ENCODE measurements at regions not wholly inside any gene's neighbourhood (a gene's known extent, or its start where the extent isn't known, plus 50 kb on each side); places are given as distances from the start of the nearest gene placed in this dataset.

DNA sequence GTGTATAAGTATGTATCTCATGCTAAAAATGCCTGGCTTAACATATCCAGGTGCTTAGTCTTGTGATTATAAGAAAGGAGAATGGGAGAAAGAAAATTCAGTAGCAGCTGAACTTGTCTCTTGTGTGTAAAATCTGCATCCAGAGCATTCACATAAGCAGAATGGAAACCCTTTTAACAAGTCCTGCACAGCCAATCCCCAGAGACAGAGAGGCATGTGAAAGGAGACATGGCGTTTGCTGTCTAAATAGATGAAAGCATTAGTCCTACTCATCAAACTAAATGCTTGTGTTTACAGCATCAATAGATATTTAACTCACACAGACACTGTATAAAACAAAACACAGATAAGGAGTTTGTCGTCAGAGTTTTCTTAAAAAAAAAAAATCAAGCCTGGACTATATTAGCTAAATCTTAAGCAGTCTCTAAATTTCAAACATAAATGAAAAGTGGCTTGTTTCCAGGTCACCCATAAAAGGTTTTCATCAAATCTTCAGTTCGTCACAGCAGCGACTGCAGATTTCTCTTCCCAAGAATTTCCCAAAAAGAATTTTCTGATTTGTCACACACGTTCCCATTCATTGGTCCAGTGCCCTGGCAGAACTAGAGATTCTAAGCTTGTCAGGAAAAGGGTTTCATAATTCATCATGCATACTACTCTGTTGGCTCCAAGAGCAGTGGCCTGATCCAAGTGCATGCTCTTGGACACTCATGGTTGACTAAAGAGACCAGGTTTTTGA is 249.2 kb downstream of the BTG1 start:
- TF ChIP-seq, protein P1, sequence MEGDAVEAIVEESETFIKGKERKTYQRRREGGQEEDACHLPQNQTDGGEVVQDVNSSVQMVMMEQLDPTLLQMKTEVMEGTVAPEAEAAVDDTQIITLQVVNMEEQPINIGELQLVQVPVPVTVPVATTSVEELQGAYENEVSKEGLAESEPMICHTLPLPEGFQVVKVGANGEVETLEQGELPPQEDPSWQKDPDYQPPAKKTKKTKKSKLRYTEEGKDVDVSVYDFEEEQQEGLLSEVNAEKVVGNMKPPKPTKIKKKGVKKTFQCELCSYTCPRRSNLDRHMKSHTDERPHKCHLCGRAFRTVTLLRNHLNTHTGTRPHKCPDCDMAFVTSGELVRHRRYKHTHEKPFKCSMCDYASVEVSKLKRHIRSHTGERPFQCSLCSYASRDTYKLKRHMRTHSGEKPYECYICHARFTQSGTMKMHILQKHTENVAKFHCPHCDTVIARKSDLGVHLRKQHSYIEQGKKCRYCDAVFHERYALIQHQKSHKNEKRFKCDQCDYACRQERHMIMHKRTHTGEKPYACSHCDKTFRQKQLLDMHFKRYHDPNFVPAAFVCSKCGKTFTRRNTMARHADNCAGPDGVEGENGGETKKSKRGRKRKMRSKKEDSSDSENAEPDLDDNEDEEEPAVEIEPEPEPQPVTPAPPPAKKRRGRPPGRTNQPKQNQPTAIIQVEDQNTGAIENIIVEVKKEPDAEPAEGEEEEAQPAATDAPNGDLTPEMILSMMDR (IDR thresholded peaks at IDR 0.05; ENCODE audit: low read depth, low read length) = no peak
- DNase-seq (ENCODE audit: extremely low read depth, low read depth) = no peak

DNA sequence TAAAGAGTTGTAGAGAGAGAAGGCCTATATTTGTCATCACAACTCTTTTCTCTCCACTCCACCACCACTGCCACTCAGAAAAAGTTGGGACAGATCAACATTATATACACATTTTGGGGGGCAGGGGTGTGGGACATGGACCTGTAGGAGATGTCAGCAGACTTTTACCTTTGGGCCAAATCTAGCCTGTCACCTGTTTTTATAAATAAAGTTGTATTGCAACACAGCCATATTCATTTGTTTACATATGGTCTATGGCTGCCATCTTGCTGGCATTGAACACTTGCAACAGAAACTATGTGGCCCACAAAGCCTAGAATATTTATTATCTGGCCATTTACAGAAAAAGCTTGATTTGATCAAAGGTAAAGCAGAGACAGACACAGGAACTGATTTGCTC is 250.7 kb downstream of the BTG1 start:
- no peak for DNase-seq (ENCODE audit: extremely low read depth, low read depth)
- TF ChIP-seq, protein P1 (IDR thresholded peaks at IDR 0.05; ENCODE audit: low read depth, low read length) = no peak

DNA sequence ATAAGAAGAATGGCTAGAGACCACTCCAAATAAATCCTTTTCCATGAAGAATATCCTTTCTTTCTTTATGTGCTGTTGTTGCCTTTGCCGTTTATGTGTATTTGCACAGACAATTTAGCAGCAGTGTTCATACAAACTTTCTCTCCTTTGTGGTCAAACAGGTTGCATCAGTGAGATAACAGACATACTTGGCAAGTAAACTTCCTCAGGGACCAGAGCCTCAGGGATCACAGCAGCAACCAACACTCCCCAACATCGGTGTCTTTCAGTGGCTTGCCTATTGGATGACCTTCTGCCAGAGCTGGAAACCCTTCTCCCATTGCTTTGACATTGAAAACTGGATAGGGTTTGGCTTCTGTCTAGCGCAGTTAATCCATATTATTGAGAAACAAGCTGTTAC is 252.2 kb downstream of the BTG1 start:
- DNase-seq (ENCODE audit: extremely low read depth, low read depth) = no peak
- TF ChIP-seq, protein P1 (IDR thresholded peaks at IDR 0.05; ENCODE audit: low read depth, low read length) = no peak

DNA sequence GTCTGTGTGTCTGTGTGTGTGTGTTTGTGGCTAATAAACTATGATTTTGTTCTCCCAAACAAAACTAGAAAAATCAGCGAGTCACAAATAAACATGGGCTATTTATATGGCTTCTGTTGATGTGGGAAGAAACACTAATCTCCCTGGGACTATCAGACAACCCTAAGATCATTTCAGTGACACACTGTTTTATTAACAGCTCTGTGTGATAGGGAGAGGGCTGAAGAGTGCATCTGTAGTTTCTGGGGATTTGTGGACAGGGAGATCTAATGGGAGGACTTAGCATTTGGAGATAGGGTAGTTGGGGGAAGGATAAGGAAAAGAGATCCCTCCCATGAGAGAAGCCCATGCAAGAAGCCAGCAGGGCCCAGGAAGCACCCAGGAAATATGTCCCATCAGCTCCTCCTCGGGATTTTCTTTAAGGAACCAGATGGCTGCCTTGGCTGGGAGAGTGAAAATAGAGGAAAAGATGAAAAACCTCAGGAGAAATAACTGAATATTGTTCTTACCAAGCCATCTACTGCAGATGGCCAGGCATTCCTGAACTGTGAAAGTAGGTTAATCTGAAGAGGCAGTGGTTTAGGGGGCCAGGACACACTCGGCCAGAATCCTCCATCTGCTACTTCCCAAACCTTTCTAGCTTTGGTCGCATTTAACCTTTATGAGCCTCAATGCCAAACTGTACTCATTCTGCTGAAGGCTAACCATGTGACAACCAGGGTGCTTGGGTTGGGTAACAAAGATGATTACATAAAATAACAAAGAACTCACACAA is 253.4 kb downstream of the BTG1 start:
- TF ChIP-seq, protein P1 (IDR thresholded peaks at IDR 0.05; ENCODE audit: low read depth, low read length) = no peak
- DNase-seq (ENCODE audit: extremely low read depth, low read depth) = no peak

DNA sequence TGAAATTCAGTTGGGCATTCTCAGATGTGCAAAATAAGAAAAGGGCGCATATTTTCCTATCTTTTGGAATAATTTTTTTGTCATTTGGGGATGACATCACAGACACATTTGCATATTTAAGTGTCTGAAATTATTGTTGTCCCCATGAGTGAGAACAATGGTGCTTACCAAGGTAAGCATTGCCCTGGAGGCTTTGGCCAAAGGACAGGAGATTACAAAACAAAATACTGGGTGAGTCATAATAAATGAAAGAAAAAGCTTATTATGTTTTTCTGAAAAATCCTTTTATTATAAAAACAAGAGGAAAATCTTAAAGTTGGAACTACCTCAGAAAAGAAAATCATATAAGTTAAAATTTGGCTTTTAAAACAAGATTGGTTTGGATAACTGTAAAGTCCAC is 254.9 kb downstream of the BTG1 start:
- TF ChIP-seq, protein P1 (IDR thresholded peaks at IDR 0.05; ENCODE audit: low read depth, low read length) = no peak
- DNase-seq (ENCODE audit: extremely low read depth, low read depth) = no peak

DNA sequence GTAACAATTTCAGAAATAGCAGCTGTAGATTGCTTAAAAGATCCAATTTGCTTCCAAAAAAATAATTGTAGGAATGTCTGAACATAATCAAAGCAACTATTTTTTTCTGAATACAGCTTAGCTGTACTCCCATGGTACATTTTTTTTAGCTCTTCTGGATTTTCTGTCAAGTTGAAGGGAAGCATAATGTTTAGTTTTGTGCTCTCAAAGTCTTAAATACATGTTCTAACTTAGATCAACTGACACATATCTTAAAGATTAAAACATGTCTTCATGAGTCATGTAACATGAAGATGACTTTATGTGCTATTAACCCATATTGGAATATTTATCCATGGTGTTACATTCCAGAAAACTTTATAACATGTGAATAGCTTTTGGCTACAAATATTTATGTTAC is 255.7 kb downstream of the BTG1 start:
- TF ChIP-seq, protein P1 (IDR thresholded peaks at IDR 0.05; ENCODE audit: low read depth, low read length) = no peak
- DNase-seq (ENCODE audit: extremely low read depth, low read depth) = no peak

DNA sequence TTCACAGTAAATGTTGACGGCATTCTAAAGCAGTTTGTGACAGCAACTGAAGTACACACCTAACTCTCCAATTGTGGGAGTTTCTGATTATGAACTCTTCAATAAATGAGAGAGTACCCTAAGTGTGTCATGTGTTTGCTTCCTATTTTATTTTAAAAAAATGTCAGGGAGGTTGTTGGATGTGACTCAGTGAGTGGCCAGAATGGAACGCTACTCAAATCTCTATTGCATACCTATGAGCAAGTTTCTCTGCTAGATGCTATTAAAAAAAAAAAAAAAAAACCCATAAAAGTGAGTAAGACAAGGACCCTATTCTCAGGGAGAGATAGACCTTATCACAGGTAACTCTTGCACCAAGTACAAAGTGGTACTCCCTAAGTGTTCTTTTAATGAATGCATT is 256.6 kb downstream of the BTG1 start:
- TF ChIP-seq, protein P1 (IDR thresholded peaks at IDR 0.05; ENCODE audit: low read depth, low read length) = no peak
- no peak for DNase-seq (ENCODE audit: extremely low read depth, low read depth)
